ENCODE measurements at regions not wholly inside any gene's neighbourhood (a gene's known extent, or its start where the extent isn't known, plus 50 kb on each side); places are given as distances from the start of the nearest gene placed in this dataset.

DNA sequence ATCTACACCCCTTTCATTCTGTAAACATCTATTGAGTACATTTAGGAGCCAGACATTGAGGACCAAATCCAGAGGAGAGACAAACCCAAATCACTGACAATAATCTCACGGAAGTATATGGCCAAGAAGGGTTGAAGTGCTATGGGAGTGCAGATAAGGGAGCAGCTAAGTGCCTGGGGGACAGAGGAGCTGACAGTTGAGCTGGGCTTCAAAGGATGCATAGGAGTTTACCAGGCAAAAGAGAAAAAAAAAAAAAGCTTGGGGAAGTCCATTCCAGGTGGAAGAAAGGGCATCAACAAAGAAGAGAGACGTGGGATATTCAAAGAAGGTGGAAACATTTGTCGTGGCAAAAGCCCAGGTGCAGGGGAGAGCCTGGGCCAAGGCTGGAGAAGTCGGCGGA is 60.5 kb upstream of the NANOS1 start:
- H3K9ac ChIP-seq (ENCODE audit: low read depth in 1 of 2, low read length in 2 of 2), result no peak overlapping the region
- H3K27ac ChIP-seq (ENCODE audit: low read depth in 1 of 2, low read length in 2 of 2), result no peak overlapping the region
- H3K27me3 ChIP-seq (ENCODE audit: control insufficient read depth in 4 of 4, insufficient read depth in 4 of 4, low read length in 3 of 4), result no peaks in the 10 kb centered on the region
- no peak overlapping the region for H3K4me3 ChIP-seq (ENCODE audit: low read depth in 1 of 3, low read length in 3 of 3)
- no peaks in the 10 kb centered on the region for H3K4me1 ChIP-seq (ENCODE audit: control insufficient read depth in 4 of 4, insufficient read depth in 4 of 4, low read length in 3 of 4)
- no peak for TF ChIP-seq RAD21 (IDR thresholded peaks at IDR 0.05)
- no peak for TF ChIP-seq FOXA1 (IDR thresholded peaks at IDR 0.05)
- TF ChIP-seq HNF4G (IDR thresholded peaks at IDR 0.05), result no peak
- TF ChIP-seq, protein P1, sequence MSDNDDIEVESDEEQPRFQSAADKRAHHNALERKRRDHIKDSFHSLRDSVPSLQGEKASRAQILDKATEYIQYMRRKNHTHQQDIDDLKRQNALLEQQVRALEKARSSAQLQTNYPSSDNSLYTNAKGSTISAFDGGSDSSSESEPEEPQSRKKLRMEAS (IDR thresholded peaks at IDR 0.05), result no peak
- no peak for TF ChIP-seq SP1 (IDR thresholded peaks at IDR 0.05)
- TF ChIP-seq GABPA (IDR thresholded peaks at IDR 0.05 in 1 of 2, conservative IDR thresholded peaks at IDR 0.05 in 1 of 2), result no peak
- TF ChIP-seq, protein P2, sequence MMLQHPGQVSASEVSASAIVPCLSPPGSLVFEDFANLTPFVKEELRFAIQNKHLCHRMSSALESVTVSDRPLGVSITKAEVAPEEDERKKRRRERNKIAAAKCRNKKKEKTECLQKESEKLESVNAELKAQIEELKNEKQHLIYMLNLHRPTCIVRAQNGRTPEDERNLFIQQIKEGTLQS (IDR thresholded peaks at IDR 0.05), result no peak
- no peak for TF ChIP-seq NR2F2 (IDR thresholded peaks at IDR 0.05)
- TF ChIP-seq JUND (IDR thresholded peaks at IDR 0.05), result no peak
- TF ChIP-seq, protein P3, sequence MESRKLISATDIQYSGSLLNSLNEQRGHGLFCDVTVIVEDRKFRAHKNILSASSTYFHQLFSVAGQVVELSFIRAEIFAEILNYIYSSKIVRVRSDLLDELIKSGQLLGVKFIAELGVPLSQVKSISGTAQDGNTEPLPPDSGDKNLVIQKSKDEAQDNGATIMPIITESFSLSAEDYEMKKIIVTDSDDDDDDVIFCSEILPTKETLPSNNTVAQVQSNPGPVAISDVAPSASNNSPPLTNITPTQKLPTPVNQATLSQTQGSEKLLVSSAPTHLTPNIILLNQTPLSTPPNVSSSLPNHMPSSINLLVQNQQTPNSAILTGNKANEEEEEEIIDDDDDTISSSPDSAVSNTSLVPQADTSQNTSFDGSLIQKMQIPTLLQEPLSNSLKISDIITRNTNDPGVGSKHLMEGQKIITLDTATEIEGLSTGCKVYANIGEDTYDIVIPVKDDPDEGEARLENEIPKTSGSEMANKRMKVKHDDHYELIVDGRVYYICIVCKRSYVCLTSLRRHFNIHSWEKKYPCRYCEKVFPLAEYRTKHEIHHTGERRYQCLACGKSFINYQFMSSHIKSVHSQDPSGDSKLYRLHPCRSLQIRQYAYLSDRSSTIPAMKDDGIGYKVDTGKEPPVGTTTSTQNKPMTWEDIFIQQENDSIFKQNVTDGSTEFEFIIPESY (IDR thresholded peaks at IDR 0.05), result no peak
- no peak for TF ChIP-seq HNF4A (conservative IDR thresholded peaks at IDR 0.05)
- TF ChIP-seq FOXA2 (IDR thresholded peaks at IDR 0.05), result no peak
- peaks cover 0 to 6% (median 4%) of the 10 kb centered on the region in 4 donors for H3K9me3 ChIP-seq (ENCODE audit: control insufficient read depth in 4 of 4, low read length in 3 of 4)
- no peak for DNase-seq (ENCODE audit: low spot score)
- H3K36me3 ChIP-seq (ENCODE audit: control insufficient read depth in 4 of 4, insufficient read depth in 3 of 4, low read depth in 1 of 4, low read length in 3 of 4), result no peaks in the 10 kb centered on the region
- WGBS, result 94% methylated on average over 5 of the region's 5 CpGs

DNA sequence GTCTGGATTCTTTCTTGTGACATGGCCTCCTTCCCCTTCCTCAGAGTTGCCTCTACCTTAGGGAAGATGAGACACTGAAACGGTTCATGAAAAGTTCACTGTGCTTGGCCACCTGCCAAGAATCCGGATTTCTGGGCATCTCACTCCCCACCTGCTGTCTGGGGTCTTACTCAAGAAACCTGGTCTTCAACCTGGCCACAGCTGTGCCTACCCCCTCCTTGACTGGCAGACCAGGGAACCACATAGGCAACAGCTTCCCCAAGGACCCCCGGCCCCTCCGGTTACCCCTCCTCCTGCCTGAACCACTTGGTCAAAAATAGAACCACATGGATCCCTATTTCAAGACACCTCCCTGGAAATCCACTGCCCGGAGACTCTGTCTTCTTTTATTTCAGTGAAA is 58.7 kb upstream of the NANOS1 start:
- WGBS, result 58% methylated on average over 5 of the region's 5 CpGs
- Histone ChIP-seq H3K27ac (ENCODE audit: low read depth in 1 of 2, low read length in 2 of 2) (no peak overlapping the region), H3K9ac (ENCODE audit: low read depth in 1 of 2, low read length in 2 of 2) (no peak overlapping the region), H3K27me3 (ENCODE audit: control insufficient read depth in 4 of 4, insufficient read depth in 4 of 4, low read length in 3 of 4) (no peaks in the 10 kb centered on the region), H3K9me3 (ENCODE audit: control insufficient read depth in 4 of 4, low read length in 3 of 4) (peaks cover 0 to 7% (median 4%) of the 10 kb centered on the region in 4 donors), H3K4me3 (ENCODE audit: low read depth in 1 of 3, low read length in 3 of 3) (no peak overlapping the region), H3K36me3 (ENCODE audit: control insufficient read depth in 4 of 4, insufficient read depth in 3 of 4, low read depth in 1 of 4, low read length in 3 of 4) (no peaks in the 10 kb centered on the region), H3K4me1 (ENCODE audit: control insufficient read depth in 4 of 4, insufficient read depth in 4 of 4, low read length in 3 of 4) (no peaks in the 10 kb centered on the region)
- no peak for DNase-seq (ENCODE audit: low spot score)
- TF ChIP-seq, protein P4, sequence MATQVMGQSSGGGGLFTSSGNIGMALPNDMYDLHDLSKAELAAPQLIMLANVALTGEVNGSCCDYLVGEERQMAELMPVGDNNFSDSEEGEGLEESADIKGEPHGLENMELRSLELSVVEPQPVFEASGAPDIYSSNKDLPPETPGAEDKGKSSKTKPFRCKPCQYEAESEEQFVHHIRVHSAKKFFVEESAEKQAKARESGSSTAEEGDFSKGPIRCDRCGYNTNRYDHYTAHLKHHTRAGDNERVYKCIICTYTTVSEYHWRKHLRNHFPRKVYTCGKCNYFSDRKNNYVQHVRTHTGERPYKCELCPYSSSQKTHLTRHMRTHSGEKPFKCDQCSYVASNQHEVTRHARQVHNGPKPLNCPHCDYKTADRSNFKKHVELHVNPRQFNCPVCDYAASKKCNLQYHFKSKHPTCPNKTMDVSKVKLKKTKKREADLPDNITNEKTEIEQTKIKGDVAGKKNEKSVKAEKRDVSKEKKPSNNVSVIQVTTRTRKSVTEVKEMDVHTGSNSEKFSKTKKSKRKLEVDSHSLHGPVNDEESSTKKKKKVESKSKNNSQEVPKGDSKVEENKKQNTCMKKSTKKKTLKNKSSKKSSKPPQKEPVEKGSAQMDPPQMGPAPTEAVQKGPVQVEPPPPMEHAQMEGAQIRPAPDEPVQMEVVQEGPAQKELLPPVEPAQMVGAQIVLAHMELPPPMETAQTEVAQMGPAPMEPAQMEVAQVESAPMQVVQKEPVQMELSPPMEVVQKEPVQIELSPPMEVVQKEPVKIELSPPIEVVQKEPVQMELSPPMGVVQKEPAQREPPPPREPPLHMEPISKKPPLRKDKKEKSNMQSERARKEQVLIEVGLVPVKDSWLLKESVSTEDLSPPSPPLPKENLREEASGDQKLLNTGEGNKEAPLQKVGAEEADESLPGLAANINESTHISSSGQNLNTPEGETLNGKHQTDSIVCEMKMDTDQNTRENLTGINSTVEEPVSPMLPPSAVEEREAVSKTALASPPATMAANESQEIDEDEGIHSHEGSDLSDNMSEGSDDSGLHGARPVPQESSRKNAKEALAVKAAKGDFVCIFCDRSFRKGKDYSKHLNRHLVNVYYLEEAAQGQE (IDR thresholded peaks at IDR 0.05), result no peak
- TF ChIP-seq EGR1 (IDR thresholded peaks at IDR 0.05; ENCODE audit: low read depth in 2 of 2), result no peak
- no peak for TF ChIP-seq FOXA2 (IDR thresholded peaks at IDR 0.05)
- TF ChIP-seq, protein P3 (IDR thresholded peaks at IDR 0.05), result no peak
- no peak for TF ChIP-seq FOXA1 (IDR thresholded peaks at IDR 0.05)
- TF ChIP-seq TAF1 (conservative IDR thresholded peaks at IDR 0.05), result no peak
- TF ChIP-seq, protein P1 (IDR thresholded peaks at IDR 0.05), result no peak
- no peak for TF ChIP-seq HNF4G (IDR thresholded peaks at IDR 0.05)
- TF ChIP-seq, protein P5, sequence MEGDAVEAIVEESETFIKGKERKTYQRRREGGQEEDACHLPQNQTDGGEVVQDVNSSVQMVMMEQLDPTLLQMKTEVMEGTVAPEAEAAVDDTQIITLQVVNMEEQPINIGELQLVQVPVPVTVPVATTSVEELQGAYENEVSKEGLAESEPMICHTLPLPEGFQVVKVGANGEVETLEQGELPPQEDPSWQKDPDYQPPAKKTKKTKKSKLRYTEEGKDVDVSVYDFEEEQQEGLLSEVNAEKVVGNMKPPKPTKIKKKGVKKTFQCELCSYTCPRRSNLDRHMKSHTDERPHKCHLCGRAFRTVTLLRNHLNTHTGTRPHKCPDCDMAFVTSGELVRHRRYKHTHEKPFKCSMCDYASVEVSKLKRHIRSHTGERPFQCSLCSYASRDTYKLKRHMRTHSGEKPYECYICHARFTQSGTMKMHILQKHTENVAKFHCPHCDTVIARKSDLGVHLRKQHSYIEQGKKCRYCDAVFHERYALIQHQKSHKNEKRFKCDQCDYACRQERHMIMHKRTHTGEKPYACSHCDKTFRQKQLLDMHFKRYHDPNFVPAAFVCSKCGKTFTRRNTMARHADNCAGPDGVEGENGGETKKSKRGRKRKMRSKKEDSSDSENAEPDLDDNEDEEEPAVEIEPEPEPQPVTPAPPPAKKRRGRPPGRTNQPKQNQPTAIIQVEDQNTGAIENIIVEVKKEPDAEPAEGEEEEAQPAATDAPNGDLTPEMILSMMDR (IDR thresholded peaks at IDR 0.05; ENCODE audit: low read depth, low read length, missing input control), result no peak
- TF ChIP-seq YY1 (IDR thresholded peaks at IDR 0.05), result no peak
- TF ChIP-seq HNF4A (conservative IDR thresholded peaks at IDR 0.05), result no peak
- no peak for TF ChIP-seq RAD21 (IDR thresholded peaks at IDR 0.05)
- TF ChIP-seq RXRA (IDR thresholded peaks at IDR 0.05), result no peak
- no peak for TF ChIP-seq GABPA (IDR thresholded peaks at IDR 0.05 in 1 of 2, conservative IDR thresholded peaks at IDR 0.05 in 1 of 2)
- TF ChIP-seq, protein P2 (IDR thresholded peaks at IDR 0.05), result no peak
- no peak for TF ChIP-seq SP1 (IDR thresholded peaks at IDR 0.05)
- no peak for TF ChIP-seq NR2F2 (IDR thresholded peaks at IDR 0.05)
